ENCODE measurements at regions not wholly inside any gene's neighbourhood (a gene's known extent, or its start where the extent isn't known, plus 50 kb on each side); places are given as distances from the start of the nearest gene placed in this dataset.

GRCh38 chr10:118501637-118502440 lies 93.6 kb downstream of the PRLHR start:
- H3K27ac ChIP-seq = no peak overlapping the region
- H3K4me3 ChIP-seq = no peak overlapping the region
- no peak for TF ChIP-seq CTCF (IDR thresholded peaks at IDR 0.05)
- no peak for DNase-seq (ENCODE audit: low spot score)

DNA sequence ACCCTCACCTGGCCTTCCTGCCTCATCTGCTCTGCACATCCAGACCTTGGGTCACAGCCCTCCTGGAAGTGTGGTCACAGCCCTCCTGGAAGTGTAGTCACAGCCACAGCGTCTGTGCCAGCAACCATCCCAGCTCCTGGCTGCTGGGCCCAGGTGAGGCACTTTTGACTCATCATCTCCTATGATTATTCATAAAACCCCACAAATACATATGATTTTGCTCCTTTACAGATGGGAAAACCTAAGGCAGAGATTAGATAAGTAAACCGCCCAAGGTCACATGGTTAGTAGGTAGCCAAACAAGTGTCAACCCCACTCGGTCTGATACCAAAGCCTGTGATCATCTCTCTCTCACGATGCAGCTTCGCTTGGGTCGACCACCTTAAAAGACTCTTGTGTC lies 94.3 kb downstream of the PRLHR start:
- no peak for TF ChIP-seq CTCF (IDR thresholded peaks at IDR 0.05)
- no peak for DNase-seq (ENCODE audit: low spot score)
- Histone ChIP-seq H3K27ac (no peak overlapping the region), H3K4me3 (no peak overlapping the region)

DNA sequence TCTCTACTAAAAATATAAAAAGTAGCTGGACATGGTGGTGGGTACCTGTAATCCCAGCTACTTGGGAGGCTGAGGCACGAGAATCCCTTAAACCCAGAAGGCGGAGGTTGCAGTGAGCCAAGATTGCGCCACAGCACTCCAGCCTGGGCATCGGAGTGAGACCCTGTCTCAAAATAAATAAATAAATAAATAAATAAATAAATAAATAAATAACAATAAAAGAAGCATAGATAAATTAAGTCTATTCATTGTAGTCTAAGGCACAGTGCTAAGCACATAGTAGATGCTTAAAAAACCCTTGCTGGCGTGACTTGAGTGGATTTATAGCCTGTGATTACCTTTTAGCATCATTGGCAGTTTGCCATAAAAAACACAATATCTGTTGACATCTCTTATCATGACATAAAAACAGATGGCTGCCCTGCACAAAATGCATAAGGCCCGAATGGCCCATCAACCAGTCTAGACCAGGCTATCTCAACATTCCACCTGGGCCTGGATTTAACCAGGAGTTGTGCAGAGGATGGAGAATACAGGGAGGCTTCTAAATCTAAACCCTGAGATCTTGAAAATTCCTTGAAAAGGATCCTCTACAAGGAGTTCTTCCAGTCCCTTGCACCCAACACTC lies 94.9 kb downstream of the PRLHR start:
- Histone ChIP-seq H3K4me3 (no peak overlapping the region), H3K27ac (no peak overlapping the region)
- no peak for TF ChIP-seq CTCF (IDR thresholded peaks at IDR 0.05)
- no peak for DNase-seq (ENCODE audit: low spot score)

DNA sequence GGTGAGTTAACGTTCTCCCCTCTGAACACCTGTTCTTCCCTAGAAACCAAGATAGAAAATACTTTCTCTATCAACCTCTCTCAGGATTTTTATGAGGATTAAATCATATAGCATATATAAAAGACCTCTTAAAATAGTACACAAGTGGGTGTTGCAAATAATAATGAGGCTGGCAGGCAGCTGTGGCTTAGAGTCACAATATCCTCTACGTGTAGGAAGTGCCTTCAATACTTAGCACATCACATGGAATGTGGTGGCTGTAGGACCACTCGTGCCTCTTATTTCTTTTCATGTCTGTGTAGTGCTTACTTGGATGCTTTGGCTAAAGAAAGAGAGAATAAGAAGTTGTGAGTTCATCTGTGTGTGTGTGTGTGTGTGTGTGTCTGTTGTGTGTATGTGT lies 96.3 kb downstream of the PRLHR start:
- no peak for DNase-seq (ENCODE audit: low spot score)
- no peak for TF ChIP-seq CTCF (IDR thresholded peaks at IDR 0.05)
- no peak overlapping the region for H3K4me3 ChIP-seq
- H3K27ac ChIP-seq = no peak overlapping the region

DNA sequence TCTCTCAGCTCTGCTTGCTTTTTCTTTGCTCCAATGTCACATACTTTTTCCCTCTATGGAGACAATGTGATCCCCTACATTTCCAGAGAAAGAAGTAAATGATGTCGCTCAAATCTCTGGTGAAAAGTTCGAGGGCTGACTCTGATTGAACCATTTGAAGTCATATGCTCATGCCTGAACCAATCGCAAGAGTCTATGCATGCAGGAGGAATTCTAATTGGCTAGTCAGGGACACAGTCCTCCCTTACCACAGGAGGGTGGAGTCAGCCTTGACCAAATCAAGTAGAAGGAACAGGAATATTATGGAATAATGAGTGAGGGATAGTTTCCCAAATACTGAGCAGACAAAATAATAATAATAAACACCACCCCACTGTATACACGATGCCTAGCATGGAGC lies 96.8 kb downstream of the PRLHR start:
- TF ChIP-seq CTCF (IDR thresholded peaks at IDR 0.05) = no peak
- Histone ChIP-seq H3K4me3 (no peak overlapping the region), H3K27ac (no peak overlapping the region)
- no peak for DNase-seq (ENCODE audit: low spot score)

- DNase-seq (ENCODE audit: low spot score) = no peak
- H3K27ac ChIP-seq = no peak overlapping the region
- no peak overlapping the region for H3K4me3 ChIP-seq
- TF ChIP-seq CTCF (IDR thresholded peaks at IDR 0.05) = no peak
These were observed 98.2 kb downstream of the PRLHR start for GRCh38 chr10:118497227-118497626.

GRCh38 chr10:118496525-118496924 lies 98.9 kb downstream of the PRLHR start:
- TF ChIP-seq CTCF (IDR thresholded peaks at IDR 0.05) = no peak
- DNase-seq (ENCODE audit: low spot score) = no peak
- no peak overlapping the region for H3K4me3 ChIP-seq
- no peak overlapping the region for H3K27ac ChIP-seq

All from coronary artery (tissue), 2 donors.